Activated T-helper 1 cell treated with anti-CD3 and anti-CD28 coated beads, Interleukin-12 subunit alpha, Interleukin-12 subunit beta, Interleukin-2, Interleukin-4 antibody, amounts not matched to agents 30 ng/mL and 10 ng/mL and 1 ng/mL, durations not matched to agents 14 hours and 24 hours and 36 hours (primary cell): ENCODE measurements at regions not wholly inside any gene's neighbourhood (a gene's known extent, or its start where the extent isn't known, plus 50 kb on each side); places are given as distances from the start of the nearest gene placed in this dataset.
A peak's percentile ranks its signal among the peaks of the same experiment; 100 is the strongest.
"Not testable (repeated sequence)": the region's sequence is repeated elsewhere in the genome, so short reads cannot be mapped to it uniquely, and the experiment has no call there.

Source experiments
- DNase-seq: peaks from one replicate; pipeline ENCODE4 v3.0.0; 2021; ENCODE audit warnings: low spot score
- H3K27ac Mint-ChIP-seq: one replicate; pipeline ENCODE4 v1.8.0; 2021; ENCODE audit warnings: mild to moderate bottlenecking, mixed read lengths
- H3K27me3 Mint-ChIP-seq: one replicate; pipeline ENCODE4 v1.8.0; 2022; ENCODE audit warnings: mild to moderate bottlenecking, moderate library complexity, mixed read lengths; ENCODE audit not compliant: insufficient read depth
- H3K36me3 Mint-ChIP-seq: one replicate; pipeline ENCODE4 v1.8.0; 2021; ENCODE audit warnings: low read depth, mixed read lengths
- H3K4me1 Mint-ChIP-seq: one replicate; pipeline ENCODE4 v1.8.0; 2021; ENCODE audit warnings: low read depth, mixed read lengths
- H3K4me3 Mint-ChIP-seq: one replicate; pipeline ENCODE4 v1.8.0; 2021; ENCODE audit warnings: mild to moderate bottlenecking, moderate library complexity, mixed read lengths
- H3K9me3 Mint-ChIP-seq: one replicate; pipeline ENCODE4 v1.8.0; 2021; ENCODE audit warnings: mixed read lengths
- intact Hi-C: fragments of 100-400 bp; cut with micrococcal nuclease; formaldehyde crosslinking; loops from one replicate; pipeline ENCODE4 v1.15.1; 2024

GRCh38 chr10:30542001-30542894 is 87.3 kb downstream of the LYZL2 start:
- Mint-ChIP-seq H3K4me3 (no peak overlapping the region), H3K4me1 (peaks cover 18% of the 10 kb centered on the region), H3K9me3 (no peaks in the 10 kb centered on the region), H3K27ac (no peak overlapping the region), H3K27me3 (no peaks in the 10 kb centered on the region), H3K36me3 (no peaks in the 10 kb centered on the region)
- DNase-seq = no peak
- intact Hi-C loops = no loop called here

GRCh38 chr10:30540276-30540675 is 89.3 kb downstream of the LYZL2 start:
- DNase-seq = no peak
- intact Hi-C loops = no loop called here
- H3K27me3 Mint-ChIP-seq = no peaks in the 10 kb centered on the region
- no peak overlapping the region for H3K4me3 Mint-ChIP-seq
- H3K36me3 Mint-ChIP-seq = no peaks in the 10 kb centered on the region
- H3K4me1 Mint-ChIP-seq = peaks cover 30% of the 10 kb centered on the region
- H3K9me3 Mint-ChIP-seq = no peaks in the 10 kb centered on the region
- no peak overlapping the region for H3K27ac Mint-ChIP-seq

- no peak overlapping the region for H3K27ac Mint-ChIP-seq
- H3K36me3 Mint-ChIP-seq = peaks cover 1% of the 10 kb centered on the region
- no peaks in the 10 kb centered on the region for H3K9me3 Mint-ChIP-seq
- peaks cover 40% of the 10 kb centered on the region for H3K4me1 Mint-ChIP-seq
- DNase-seq = no peak
- intact Hi-C loops = no loop called here
- H3K4me3 Mint-ChIP-seq = no peak overlapping the region
- H3K27me3 Mint-ChIP-seq = no peaks in the 10 kb centered on the region
Measured at GRCh38 chr10:30538086-30538485, 91.5 kb downstream of the LYZL2 start.

GRCh38 chr10:30537586-30537985 is 92.0 kb downstream of the LYZL2 start:
- intact Hi-C loops = no loop called here
- DNase-seq = no peak
- Mint-ChIP-seq H3K27me3 (no peaks in the 10 kb centered on the region), H3K4me1 (peaks cover 40% of the 10 kb centered on the region), H3K36me3 (peaks cover 1% of the 10 kb centered on the region), H3K4me3 (no peak overlapping the region), H3K27ac (no peak overlapping the region), H3K9me3 (no peaks in the 10 kb centered on the region)

GRCh38 chr10:30537158-30537557 is 92.4 kb downstream of the LYZL2 start:
- DNase-seq, H3K4me3 Mint-ChIP-seq, H3K36me3 Mint-ChIP-seq, H3K27ac Mint-ChIP-seq, intact Hi-C loops, H3K27me3 Mint-ChIP-seq, H3K9me3 Mint-ChIP-seq: not testable (repeated sequence)
- H3K4me1 Mint-ChIP-seq = peaks cover 40% of the 10 kb centered on the region

GRCh38 chr10:30536578-30536977 is 93.0 kb downstream of the LYZL2 start:
- peaks cover 1% of the 10 kb centered on the region for H3K36me3 Mint-ChIP-seq
- H3K9me3 Mint-ChIP-seq = no peaks in the 10 kb centered on the region
- no peak for DNase-seq
- H3K4me3 Mint-ChIP-seq = no peak overlapping the region
- H3K4me1 Mint-ChIP-seq = peaks cover 43% of the 10 kb centered on the region
- no peaks in the 10 kb centered on the region for H3K27me3 Mint-ChIP-seq
- intact Hi-C loops = no loop called here
- H3K27ac Mint-ChIP-seq = no peak overlapping the region

- Mint-ChIP-seq H3K9me3 (no peaks in the 10 kb centered on the region), H3K4me1 (peaks cover 43% of the 10 kb centered on the region), H3K27me3 (no peaks in the 10 kb centered on the region), H3K27ac (no peak overlapping the region), H3K36me3 (peaks cover 1% of the 10 kb centered on the region), H3K4me3 (no peak overlapping the region)
- no peak for DNase-seq
- intact Hi-C loops = no loop called here
Measured at GRCh38 chr10:30535677-30536076, 93.9 kb downstream of the LYZL2 start.

GRCh38 chr10:30534465-30535144 is 94.9 kb downstream of the LYZL2 start:
- Mint-ChIP-seq H3K9me3 (no peaks in the 10 kb centered on the region), H3K27ac (peak overlapping the region; percentile 2), H3K4me1 (peaks cover 49% of the 10 kb centered on the region), H3K27me3 (no peaks in the 10 kb centered on the region), H3K4me3 (no peak overlapping the region), H3K36me3 (peaks cover 1% of the 10 kb centered on the region)
- peak; percentile 58 for DNase-seq
- intact Hi-C loops = loop anchor here (1.0 to 5.0 kb wide), 6 partner anchors 57 to 536 kb away; partner anchors contain the start of gene MTPAP

- no peak overlapping the region for H3K4me3 Mint-ChIP-seq
- intact Hi-C loops = loop anchor here (5.0 kb wide), 1 partner anchor 185 kb away; the partner anchor contains the start of gene MTPAP
- H3K36me3 Mint-ChIP-seq = peaks cover 3% of the 10 kb centered on the region
- peaks cover 74% of the 10 kb centered on the region for H3K4me1 Mint-ChIP-seq
- H3K9me3 Mint-ChIP-seq = no peaks in the 10 kb centered on the region
- peak overlapping the region; percentile 30 for H3K27ac Mint-ChIP-seq
- no peaks in the 10 kb centered on the region for H3K27me3 Mint-ChIP-seq
- DNase-seq = no peak
Measured at GRCh38 chr10:30531751-30532530, 97.6 kb downstream of the LYZL2 start.

GRCh38 chr10:30529373-30529998 is 95.5 kb downstream of the MAP3K8 start:
- peak overlapping the region; percentile 81 for H3K4me3 Mint-ChIP-seq
- intact Hi-C loops = loop anchor here (1.0 to 5.0 kb wide), 5 partner anchors 19 to 111 kb away; no protein-coding TSS in a partner anchor
- H3K4me1 Mint-ChIP-seq = peaks cover 74% of the 10 kb centered on the region
- peak overlapping the region; percentile 89 for H3K27ac Mint-ChIP-seq
- H3K27me3 Mint-ChIP-seq = no peaks in the 10 kb centered on the region
- H3K36me3 Mint-ChIP-seq = peaks cover 4% of the 10 kb centered on the region
- DNase-seq = peak; percentile 79
- no peaks in the 10 kb centered on the region for H3K9me3 Mint-ChIP-seq

- intact Hi-C loops = loop anchor here (5.0 kb wide), 1 partner anchor 36 kb away; no protein-coding TSS in a partner anchor
- Mint-ChIP-seq H3K4me3 (peak overlapping the region; percentile 20), H3K36me3 (peaks cover 4% of the 10 kb centered on the region), H3K9me3 (no peaks in the 10 kb centered on the region), H3K4me1 (peaks cover 70% of the 10 kb centered on the region), H3K27me3 (no peaks in the 10 kb centered on the region), H3K27ac (peak overlapping the region; percentile 35)
- no peak for DNase-seq
Measured at GRCh38 chr10:30528429-30528786, 94.4 kb downstream of the MAP3K8 start.
